ENCODE measurements at regions not wholly inside any gene's neighbourhood (a gene's known extent, or its start where the extent isn't known, plus 50 kb on each side); places are given as distances from the start of the nearest gene placed in this dataset.

- no peak for TF ChIP-seq POLR2A (IDR thresholded peaks at IDR 0.05; ENCODE audit: low read length)
- no peak for TF ChIP-seq GATA1 (IDR thresholded peaks at IDR 0.05; ENCODE audit: low read depth, low read length)
Observed at GRCh38 chr16:60811657-60812056, 1224.6 kb downstream of the CDH8 start.
